ENCODE measurements at regions not wholly inside any gene's neighbourhood (a gene's known extent, or its start where the extent isn't known, plus 50 kb on each side); places are given as distances from the start of the nearest gene placed in this dataset.
A peak's percentile ranks its signal among the peaks of the same experiment; 100 is the strongest.

DNA sequence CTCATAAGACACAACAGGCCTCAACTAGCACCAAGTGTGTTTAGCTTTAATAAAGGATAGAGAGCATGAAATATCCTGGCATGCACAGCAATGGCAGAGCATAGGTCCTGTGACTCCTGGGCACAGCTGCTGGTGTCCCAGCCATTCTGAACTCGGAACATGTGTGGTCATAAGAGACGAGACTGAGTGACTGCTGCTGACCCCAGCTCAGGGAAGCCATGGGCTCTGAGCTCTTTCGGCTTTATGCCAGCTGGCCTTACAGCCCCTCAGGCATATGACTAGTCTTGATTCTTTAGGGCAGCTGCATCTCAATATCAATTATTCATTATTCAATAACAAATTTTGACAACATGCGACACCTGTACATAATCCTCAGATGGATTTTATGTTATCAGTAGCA, 62.4 kb upstream of the TOPAZ1 start:
- H3K4me3 ChIP-seq (ENCODE audit: insufficient read depth, low read depth, low read length), result no peak overlapping the region
- H3K9me3 ChIP-seq (ENCODE audit: control insufficient read depth, low read length), result no peaks in the 10 kb centered on the region
- 90 to 93% methylated on average over 4 of the region's 4 CpGs for WGBS, 2 experiments
- no peaks in the 10 kb centered on the region for H3K4me1 ChIP-seq (ENCODE audit: control insufficient read depth, insufficient read depth, low read length)
- no peaks in the 10 kb centered on the region for H3K27me3 ChIP-seq (ENCODE audit: control insufficient read depth, insufficient read depth, low read length, poor library complexity, severe bottlenecking)
- H3K36me3 ChIP-seq (ENCODE audit: control insufficient read depth, insufficient read depth, low read length), result no peaks in the 10 kb centered on the region
- H3K27ac ChIP-seq (ENCODE audit: insufficient read depth, low read depth, low read length, poor library complexity, severe bottlenecking), result no peak overlapping the region

DNA sequence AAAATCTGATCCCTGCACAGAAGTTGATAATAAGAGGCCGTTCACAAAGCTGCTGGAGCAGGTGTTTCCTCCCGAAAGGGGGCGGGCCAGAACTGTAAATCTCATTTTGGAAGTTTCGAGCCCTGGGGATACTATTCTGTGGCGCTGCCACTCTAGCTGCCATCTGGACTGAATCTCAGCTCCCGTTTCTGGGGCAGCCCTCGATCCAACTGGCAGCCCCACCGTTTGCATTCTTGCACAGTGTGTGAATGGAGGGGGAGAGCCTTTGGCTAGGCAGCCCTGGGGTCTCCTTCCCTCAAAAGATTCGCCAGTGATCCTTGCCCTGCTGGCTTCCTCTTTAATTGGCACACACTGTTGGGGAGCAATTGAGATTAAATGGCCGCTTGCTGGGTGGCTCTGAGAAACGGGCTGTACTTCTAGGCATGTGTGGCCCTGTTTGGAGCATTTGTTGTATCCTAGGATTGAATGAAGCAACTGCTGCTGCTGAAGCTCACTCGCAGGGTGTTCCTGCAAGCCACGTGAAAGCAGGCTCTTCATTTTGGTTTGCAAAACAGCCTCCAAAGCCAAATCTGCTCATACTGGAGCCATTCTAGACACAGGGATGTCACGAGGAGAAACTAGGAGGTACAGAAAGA, 57.2 kb upstream of the TOPAZ1 start:
- 60 to 65% methylated on average over 14 of the region's 14 CpGs for WGBS, 2 experiments
- no peaks in the 10 kb centered on the region for H3K27me3 ChIP-seq (ENCODE audit: control insufficient read depth, insufficient read depth, low read length, poor library complexity, severe bottlenecking)
- H3K27ac ChIP-seq (ENCODE audit: insufficient read depth, low read depth, low read length, poor library complexity, severe bottlenecking), result peak overlapping the region; percentile 23
- peaks cover 6% of the 10 kb centered on the region for H3K4me1 ChIP-seq (ENCODE audit: control insufficient read depth, insufficient read depth, low read length)
- H3K36me3 ChIP-seq (ENCODE audit: control insufficient read depth, insufficient read depth, low read length), result no peaks in the 10 kb centered on the region
- no peak overlapping the region for H3K4me3 ChIP-seq (ENCODE audit: insufficient read depth, low read depth, low read length)
- no peaks in the 10 kb centered on the region for H3K9me3 ChIP-seq (ENCODE audit: control insufficient read depth, low read length)

DNA sequence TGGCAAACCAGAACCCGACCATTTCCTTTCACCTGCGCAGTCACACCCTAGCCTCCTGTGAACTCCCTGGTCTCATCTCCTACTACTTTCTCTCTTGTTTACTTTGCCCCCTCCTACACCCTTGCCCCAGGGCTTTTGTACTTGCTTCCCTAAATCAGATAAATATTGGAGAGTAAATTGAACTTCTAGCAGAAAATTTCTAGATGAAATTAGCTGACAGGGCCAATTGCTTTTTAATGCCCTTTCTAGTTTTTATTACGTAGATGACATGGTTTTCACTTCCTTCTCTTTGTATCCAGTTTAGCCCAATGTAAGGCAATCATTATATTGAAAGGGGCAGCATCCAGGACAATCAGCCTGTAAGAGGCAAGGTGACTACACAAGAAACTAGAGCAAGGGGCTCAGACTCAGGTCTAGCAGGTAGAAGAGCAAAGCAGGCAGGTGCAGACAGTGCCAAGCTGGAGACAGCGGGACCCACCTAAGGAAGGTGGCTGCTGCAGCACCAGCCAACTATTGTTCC, 56.2 kb upstream of the TOPAZ1 start:
- 91 to 98% methylated on average over 4 of the region's 4 CpGs for WGBS, 2 experiments
- Histone ChIP-seq H3K27ac (ENCODE audit: insufficient read depth, low read depth, low read length, poor library complexity, severe bottlenecking) (no peak overlapping the region), H3K4me1 (ENCODE audit: control insufficient read depth, insufficient read depth, low read length) (peaks cover 6% of the 10 kb centered on the region), H3K36me3 (ENCODE audit: control insufficient read depth, insufficient read depth, low read length) (no peaks in the 10 kb centered on the region), H3K4me3 (ENCODE audit: insufficient read depth, low read depth, low read length) (no peak overlapping the region), H3K9me3 (ENCODE audit: control insufficient read depth, low read length) (no peaks in the 10 kb centered on the region), H3K27me3 (ENCODE audit: control insufficient read depth, insufficient read depth, low read length, poor library complexity, severe bottlenecking) (no peaks in the 10 kb centered on the region)

DNA sequence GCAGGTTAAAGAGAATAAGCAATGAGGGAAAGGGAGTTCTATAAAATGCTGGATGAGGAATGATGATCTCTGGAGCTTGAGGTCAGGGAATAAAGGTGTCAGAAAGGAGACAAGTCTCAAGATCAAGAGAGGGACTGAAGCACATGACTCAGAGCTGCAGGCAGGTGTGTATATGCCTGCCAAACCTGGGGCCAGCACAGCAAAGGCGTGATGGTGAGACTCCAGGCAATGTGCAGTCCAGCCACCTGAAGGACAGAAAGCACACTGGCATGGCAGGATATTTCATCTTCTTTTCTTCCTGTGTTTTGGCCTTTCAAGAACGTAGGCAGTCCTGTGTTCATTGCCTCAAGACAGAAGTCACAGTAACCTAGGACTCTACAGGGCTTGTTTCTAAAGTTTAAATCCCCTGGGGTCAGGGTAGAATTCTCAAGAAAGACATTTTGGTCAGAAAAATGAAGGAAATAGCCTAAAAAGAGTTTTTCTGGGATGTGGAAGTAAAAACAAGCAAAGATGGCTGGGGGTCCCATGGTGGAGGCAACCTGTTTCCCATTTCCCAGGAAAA, 55.5 kb upstream of the TOPAZ1 start:
- Histone ChIP-seq H3K27ac (ENCODE audit: insufficient read depth, low read depth, low read length, poor library complexity, severe bottlenecking) (no peak overlapping the region), H3K9me3 (ENCODE audit: control insufficient read depth, low read length) (no peaks in the 10 kb centered on the region), H3K4me3 (ENCODE audit: insufficient read depth, low read depth, low read length) (no peak overlapping the region), H3K27me3 (ENCODE audit: control insufficient read depth, insufficient read depth, low read length, poor library complexity, severe bottlenecking) (no peaks in the 10 kb centered on the region), H3K4me1 (ENCODE audit: control insufficient read depth, insufficient read depth, low read length) (peaks cover 6% of the 10 kb centered on the region), H3K36me3 (ENCODE audit: control insufficient read depth, insufficient read depth, low read length) (no peaks in the 10 kb centered on the region)
- WGBS, 2 experiments, result 91 to 97% methylated on average over 2 of the region's 2 CpGs

DNA sequence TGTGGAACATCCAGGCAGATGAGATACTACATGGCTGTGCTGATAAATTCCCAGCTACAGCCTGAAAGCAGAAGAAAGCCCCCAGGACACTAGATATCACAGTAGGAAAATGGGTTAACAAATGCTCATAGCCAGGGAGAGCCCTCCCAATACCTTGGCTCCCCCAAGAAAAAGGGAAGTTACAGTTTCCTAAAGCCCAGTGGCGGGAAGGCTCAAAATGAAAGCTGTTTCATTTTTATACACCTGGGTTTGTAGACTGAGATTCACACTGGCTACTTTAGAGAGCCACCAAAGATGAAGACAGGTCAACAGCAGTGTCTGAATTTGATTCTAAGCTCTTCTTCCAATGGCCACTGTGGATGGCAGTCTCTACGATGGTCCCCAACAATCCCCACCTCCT, 55.0 kb upstream of the TOPAZ1 start:
- H3K9me3 ChIP-seq (ENCODE audit: control insufficient read depth, low read length), result no peaks in the 10 kb centered on the region
- 65 to 70% methylated on average over 2 of the region's 2 CpGs for WGBS, 2 experiments
- peaks cover 6% of the 10 kb centered on the region for H3K4me1 ChIP-seq (ENCODE audit: control insufficient read depth, insufficient read depth, low read length)
- H3K27me3 ChIP-seq (ENCODE audit: control insufficient read depth, insufficient read depth, low read length, poor library complexity, severe bottlenecking), result no peaks in the 10 kb centered on the region
- no peak overlapping the region for H3K4me3 ChIP-seq (ENCODE audit: insufficient read depth, low read depth, low read length)
- H3K27ac ChIP-seq (ENCODE audit: insufficient read depth, low read depth, low read length, poor library complexity, severe bottlenecking), result no peak overlapping the region
- H3K36me3 ChIP-seq (ENCODE audit: control insufficient read depth, insufficient read depth, low read length), result no peaks in the 10 kb centered on the region
